Stimulated activated naive CD4-positive, alpha-beta T cell treated with Interleukin-2 at 50 U/mL for 16 hours (primary cell): ENCODE measurements at regions not wholly inside any gene's neighbourhood (a gene's known extent, or its start where the extent isn't known, plus 50 kb on each side); places are given as distances from the start of the nearest gene placed in this dataset.
"Not testable (repeated sequence)": the region's sequence is repeated elsewhere in the genome, so short reads cannot be mapped to it uniquely, and the experiment has no call there.

Experiments used
- DNase-seq: peaks from one replicate; lab custom pipeline; 2025; lab: John Stamatoyannopoulos, UW

DNA sequence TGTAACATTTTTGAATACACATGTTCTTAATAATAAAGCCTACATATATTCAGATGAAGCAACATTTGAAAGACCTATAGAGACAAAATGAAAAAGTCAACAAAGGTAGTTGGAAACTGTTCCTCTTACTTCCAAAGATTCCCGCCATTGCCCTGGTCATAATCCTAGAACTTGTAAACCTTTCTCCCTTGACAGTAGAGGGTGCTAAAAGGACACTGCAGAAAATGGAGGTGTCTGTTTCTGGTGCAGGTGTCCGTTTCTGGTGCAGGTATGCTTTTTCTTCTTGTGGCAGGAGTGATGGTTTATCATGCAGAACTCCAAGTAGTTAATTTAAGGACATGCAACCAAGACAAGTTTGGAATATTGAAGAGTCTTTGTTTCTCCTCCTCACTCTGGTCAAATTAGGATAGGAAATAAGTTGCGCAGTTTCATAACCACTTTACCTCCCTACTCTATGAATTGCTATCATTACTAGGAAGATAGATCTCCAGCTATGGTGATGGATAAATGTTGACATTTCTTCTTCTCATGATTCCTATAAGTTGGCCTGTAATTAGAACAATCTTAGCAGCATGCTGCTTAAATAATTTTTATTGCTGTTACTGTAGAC is 56.0 kb upstream of the FAM174A start:
- DNase-seq, result no peak

DNA sequence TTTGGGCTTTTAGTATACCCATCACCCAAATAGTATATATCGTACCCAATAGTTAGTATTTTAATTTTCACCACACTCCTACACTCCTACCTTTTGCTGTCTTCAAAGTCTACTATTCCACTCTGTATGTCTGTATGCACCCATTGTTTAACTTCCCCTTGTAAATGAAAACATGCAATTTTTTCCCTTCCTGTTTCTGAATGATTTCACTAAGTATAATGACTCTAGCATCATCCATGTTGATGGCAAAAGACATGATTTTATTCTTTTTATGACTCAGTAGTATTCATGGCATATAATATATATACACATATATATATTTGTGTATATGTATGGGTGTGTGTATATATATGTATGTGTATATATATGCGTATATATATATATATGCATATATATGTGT is 63.1 kb upstream of the FAM174A start:
- DNase-seq, result no peak

DNA sequence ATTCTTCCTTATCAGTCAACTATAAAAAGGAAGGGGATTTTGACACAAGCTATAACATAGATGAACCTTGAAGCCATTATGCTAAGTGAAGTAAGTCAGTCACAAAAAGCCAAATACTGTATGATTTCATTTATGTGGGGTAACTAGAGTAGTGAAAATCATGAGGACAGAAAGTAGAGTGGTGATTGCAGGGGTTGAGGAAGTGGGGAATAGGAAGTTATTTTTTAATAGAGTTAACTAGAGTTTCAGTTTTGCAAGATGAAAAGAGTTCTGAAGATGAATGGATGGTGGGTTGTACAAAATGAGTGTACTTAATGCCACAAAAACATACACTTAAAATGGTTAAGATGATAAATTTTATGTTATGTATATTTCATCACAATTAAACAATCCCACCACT is 65.4 kb upstream of the FAM174A start:
- no peak for DNase-seq

GRCh38 chr5:100464418-100464817 is 70.8 kb upstream of the FAM174A start:
- DNase-seq, result no peak

DNA sequence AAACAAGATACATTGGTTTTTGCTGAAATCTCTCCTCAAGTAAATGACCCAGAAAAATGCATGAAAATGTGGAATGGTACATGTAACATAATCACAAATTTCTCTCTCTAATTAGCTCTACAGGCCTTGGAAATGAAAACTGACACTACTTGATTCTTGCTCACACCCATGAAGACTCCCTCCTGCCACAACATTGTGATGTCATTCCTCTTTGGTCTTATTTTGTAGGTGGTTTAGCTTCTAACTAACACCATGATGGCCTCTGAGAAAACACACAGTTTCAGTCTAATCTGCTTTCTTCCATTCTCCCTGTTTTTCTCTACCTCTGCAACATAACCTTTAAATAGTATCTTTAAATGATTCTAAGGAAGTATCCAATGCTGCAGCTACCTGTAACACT is 78.6 kb upstream of the FAM174A start:
- no peak for DNase-seq

DNA sequence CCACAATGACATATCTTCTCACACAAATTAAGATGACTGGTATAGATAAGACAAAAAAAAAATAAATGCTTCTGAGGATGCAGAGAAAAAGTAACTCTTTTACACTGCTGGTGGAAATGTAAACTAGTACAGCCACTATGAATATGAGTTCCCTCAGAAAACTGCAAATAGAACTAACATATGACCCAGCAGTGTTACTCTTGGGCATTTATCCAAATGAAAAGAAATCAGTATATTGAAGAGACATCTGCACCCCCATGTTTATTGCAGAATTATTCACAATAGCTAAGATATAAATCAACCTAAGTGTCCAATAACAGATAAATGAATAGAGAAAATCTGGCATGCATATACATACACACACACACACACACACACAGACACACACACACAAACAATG is 83.0 kb upstream of the FAM174A start:
- DNase-seq, result no peak

DNA sequence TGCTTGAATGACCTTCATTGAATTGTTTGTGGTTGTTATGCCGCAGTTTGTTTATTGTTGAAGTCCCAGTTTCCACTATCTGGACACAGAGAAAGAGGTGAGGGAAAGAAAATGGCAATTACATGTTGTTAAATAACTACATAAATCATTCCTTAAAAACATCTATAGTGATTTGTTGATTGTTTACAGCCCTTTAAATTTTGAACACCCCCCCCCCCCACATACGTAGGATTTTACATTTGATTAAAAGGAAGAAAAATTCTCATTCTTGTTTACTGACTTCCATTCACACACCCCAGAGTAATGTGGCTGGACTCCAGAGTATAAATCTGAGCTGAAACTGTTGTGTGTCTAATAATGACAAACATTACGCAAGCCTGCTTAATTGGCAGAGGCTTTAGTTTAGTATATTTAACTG is 87.1 kb upstream of the FAM174A start:
- no peak for DNase-seq

GRCh38 chr5:100446879-100447430 is 88.2 kb upstream of the FAM174A start:
- DNase-seq, result no peak

GRCh38 chr5:100444961-100445360 is 90.2 kb upstream of the FAM174A start:
- DNase-seq, result no peak

- no peak for DNase-seq
Observed at GRCh38 chr5:100434815-100435214, 100.4 kb upstream of the FAM174A start.

DNA sequence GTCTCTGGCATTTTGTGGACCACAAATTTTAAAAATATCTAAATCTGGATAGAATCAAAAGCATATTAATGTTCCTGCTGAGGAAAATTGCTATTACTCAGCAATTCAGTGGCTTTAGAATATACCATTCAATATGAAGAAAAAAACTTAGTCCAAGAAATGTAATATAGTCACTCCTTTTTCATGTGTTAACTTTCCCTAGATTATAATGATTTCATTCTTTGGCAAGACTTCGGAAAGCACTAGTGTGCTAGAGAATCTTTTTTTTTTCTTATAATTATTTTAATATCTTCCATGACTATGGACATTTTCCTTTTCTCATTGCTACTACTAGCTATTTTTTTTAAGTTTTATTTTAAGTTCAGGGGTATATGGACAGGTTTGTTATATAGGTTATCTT is 102.4 kb upstream of the FAM174A start:
- no peak for DNase-seq

- DNase-seq, result peak; percentile 22
Observed at GRCh38 chr5:100430268-100431195, 104.6 kb upstream of the FAM174A start.

DNA sequence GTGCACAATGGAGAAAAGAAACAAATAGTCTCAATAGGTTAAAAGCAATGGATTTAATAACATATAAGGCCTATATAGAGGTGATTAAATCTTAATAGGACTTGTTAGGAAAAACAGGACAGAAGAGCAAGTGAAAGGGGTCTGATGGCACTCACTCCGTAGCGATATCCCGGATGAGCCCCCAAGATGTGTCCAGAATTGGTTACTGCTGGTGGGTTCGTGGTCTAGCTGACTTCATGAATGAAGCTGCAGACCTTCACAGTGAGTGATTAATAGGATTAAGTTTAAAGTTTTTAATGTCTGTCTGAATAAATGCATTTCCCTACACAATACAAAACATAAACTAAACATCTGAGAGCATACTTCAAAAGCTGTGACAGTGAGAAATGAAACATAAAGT is 110.4 kb upstream of the FAM174A start:
- DNase-seq, result no peak

- no peak for DNase-seq
Observed at GRCh38 chr5:100424017-100424416, 111.2 kb upstream of the FAM174A start.

- DNase-seq, result no peak
Observed at GRCh38 chr5:100423330-100423729, 111.8 kb upstream of the FAM174A start.

DNA sequence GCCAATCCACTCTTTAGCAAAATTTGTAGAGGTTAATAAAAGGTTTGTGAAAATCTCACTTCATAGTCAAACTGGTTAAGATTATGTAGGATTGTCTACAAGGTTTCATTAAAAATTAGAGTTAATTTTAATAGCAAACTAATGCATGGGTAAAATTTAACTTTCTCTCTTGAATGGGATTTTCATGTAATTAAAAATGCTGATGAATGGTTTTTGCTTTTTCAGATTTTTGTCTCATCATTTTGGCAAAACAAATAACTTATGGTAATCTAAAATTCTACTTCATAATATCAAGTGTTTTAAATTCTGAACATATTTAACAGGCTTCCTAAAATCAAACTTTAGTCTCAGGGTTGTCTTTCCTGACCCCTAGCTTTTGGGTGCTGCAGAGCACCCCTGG is 113.8 kb upstream of the FAM174A start:
- no peak for DNase-seq

DNA sequence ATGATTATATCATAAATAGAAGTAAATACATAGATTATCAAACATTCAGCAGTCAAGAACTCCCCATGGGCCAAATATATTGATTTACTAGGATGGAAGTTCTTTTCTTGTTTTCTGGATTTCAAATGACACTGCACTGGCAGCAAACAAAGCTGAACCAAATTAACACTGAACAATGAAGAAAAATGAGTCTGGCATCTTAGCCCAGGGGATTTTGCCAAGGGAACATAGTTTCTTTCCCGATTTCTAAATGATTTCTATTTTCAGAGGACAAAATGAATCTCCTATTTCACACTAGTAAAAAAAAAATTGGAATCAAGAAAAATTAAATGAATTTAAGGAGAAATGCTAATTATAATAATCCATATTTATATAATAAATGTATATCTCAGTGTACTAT is 116.9 kb upstream of the FAM174A start:
- no peak for DNase-seq

DNA sequence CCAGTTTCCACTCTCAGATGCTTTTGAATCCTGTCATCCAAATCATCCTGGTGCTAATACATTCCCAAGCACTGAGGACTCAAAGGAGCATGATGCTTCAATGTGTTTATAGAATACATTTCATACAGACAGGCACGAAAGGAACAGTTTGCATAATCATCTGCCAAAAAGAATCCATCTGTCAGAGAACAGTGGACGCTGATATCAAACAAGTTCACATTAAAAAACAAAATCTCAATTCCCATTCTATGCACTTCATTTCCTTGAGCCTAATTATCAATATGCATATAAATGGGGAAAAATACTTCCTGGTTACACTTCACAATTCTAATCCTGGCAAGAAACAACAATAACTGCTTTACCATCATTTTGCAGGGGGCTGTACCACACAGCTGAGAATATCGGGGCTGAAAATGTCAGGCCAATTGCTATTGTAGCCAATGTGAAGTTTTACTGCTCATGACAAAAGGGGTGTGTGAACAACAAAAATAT is 125.5 kb upstream of the FAM174A start:
- DNase-seq, result no peak

- DNase-seq, result no peak
Observed at GRCh38 chr5:100407053-100407452, 128.1 kb upstream of the FAM174A start.

DNA sequence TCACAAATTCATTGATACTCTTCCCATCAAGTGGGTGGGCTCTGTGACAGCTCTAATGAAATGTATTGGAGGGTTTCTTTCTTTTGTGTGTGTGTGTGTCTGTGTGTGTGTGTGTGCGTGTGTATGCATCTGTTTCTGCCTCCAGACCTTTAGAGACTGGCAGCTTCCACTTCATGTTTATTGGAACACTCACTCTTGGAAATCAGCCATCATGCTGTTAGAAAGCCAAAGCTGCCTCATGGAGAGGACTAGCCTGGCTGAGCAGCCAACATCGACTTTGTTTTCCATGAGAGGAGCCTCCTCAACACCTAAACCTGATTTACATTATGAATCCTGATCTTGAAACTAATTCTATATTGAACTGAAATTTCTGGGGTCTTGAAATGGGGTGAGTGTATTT is 128.5 kb upstream of the FAM174A start:
- DNase-seq, result no peak

DNA sequence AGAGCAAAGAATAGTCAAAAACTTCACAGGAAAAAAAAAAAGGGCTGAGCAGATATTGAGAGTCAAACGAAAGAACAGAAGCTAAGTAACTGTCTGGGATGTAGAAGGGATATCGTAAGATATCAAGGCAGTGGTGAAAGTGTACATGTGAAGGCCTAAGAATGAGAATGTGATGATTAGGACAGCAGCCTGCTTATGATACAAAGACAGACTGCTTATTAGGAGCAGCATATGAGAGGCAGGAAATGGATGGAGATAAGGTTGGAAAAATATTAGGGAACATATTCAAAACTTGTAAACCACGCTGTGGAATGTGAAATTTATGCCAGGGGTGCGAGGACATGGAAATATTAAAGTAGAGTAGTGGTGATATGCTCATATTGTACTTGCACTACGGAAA is 133.1 kb upstream of the FAM174A start:
- DNase-seq, result no peak

DNA sequence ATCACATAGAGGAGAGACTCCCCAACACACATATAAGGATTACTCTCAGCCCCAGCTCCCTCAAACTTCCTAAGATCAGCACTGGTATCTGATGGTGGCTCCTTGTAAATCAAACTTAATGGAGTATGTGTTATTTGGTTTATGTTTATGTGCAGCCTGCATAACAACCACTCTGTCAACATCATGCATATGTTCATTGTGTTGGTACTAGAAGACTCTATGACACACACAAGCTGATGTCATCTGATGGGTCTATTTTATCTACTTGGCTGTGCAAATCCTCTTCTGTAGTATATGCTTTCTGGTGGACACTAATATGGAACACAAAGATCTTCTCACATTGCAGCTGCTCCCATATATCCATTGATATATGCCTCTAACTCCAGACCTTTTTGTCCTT is 134.0 kb upstream of the FAM174A start:
- no peak for DNase-seq

GRCh38 chr5:100398815-100399214 is 136.4 kb upstream of the FAM174A start:
- not testable (repeated sequence) for DNase-seq
